ENCODE measurements at regions not wholly inside any gene's neighbourhood (a gene's known extent, or its start where the extent isn't known, plus 50 kb on each side); places are given as distances from the start of the nearest gene placed in this dataset.

DNA sequence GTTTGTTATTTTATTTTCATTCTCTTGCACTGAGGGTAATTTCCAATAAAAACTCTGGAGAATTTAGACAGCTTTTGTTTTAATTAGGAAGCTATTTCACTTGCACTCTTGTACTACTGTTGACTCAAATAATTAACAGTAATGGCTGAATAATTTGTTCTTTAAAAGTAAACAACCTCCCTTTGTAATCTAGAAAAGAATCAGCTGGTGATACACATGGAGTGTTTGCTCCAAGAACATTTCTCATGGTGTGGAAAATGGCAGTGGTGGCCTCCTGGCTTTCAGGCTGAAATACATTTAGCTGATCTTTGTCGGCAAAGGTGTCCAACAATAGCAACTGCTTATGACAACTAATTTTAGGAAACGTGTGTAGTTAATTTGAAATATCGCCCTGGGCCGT lies 129.4 kb downstream of the C9orf152 start:
- ATAC-seq: no peak
- Histone ChIP-seq H3K4me1 (ENCODE audit: low read depth) (no peaks in the 10 kb centered on the region), H3K9me3 (no peaks in the 10 kb centered on the region), H3K36me3 (ENCODE audit: low read depth) (no peaks in the 10 kb centered on the region), H3K4me3 (no peak overlapping the region)
- no peak for DNase-seq
- intact Hi-C loops (cut with DNase I, micrococcal nuclease): no loop called here
- TF ChIP-seq, protein P1, sequence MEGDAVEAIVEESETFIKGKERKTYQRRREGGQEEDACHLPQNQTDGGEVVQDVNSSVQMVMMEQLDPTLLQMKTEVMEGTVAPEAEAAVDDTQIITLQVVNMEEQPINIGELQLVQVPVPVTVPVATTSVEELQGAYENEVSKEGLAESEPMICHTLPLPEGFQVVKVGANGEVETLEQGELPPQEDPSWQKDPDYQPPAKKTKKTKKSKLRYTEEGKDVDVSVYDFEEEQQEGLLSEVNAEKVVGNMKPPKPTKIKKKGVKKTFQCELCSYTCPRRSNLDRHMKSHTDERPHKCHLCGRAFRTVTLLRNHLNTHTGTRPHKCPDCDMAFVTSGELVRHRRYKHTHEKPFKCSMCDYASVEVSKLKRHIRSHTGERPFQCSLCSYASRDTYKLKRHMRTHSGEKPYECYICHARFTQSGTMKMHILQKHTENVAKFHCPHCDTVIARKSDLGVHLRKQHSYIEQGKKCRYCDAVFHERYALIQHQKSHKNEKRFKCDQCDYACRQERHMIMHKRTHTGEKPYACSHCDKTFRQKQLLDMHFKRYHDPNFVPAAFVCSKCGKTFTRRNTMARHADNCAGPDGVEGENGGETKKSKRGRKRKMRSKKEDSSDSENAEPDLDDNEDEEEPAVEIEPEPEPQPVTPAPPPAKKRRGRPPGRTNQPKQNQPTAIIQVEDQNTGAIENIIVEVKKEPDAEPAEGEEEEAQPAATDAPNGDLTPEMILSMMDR (IDR thresholded peaks at IDR 0.05): no peak

GRCh38 chr9:110081395-110081794 lies 126.6 kb downstream of the C9orf152 start:
- Histone ChIP-seq H3K4me1 (ENCODE audit: low read depth) (no peaks in the 10 kb centered on the region), H3K9me3 (no peaks in the 10 kb centered on the region), H3K36me3 (ENCODE audit: low read depth) (no peaks in the 10 kb centered on the region), H3K4me3 (no peak overlapping the region)
- intact Hi-C loops (cut with DNase I, micrococcal nuclease): no loop called here
- DNase-seq: no peak
- ATAC-seq: peak; percentile 21
- TF ChIP-seq, protein P1 (IDR thresholded peaks at IDR 0.05): no peak

GRCh38 chr9:110083866-110084265 lies 124.1 kb downstream of the C9orf152 start:
- H3K4me1 ChIP-seq (ENCODE audit: low read depth): no peaks in the 10 kb centered on the region
- DNase-seq (no peak), ATAC-seq (no peak)
- no peaks in the 10 kb centered on the region for H3K36me3 ChIP-seq (ENCODE audit: low read depth)
- TF ChIP-seq, protein P1 (IDR thresholded peaks at IDR 0.05): no peak
- no peaks in the 10 kb centered on the region for H3K9me3 ChIP-seq
- no peak overlapping the region for H3K4me3 ChIP-seq
- intact Hi-C loops (cut with DNase I, micrococcal nuclease): no loop called here

- ATAC-seq (no peak), DNase-seq (no peak)
- intact Hi-C loops (cut with DNase I, micrococcal nuclease): no loop called here
- H3K4me3 ChIP-seq: no peak overlapping the region
- no peaks in the 10 kb centered on the region for H3K9me3 ChIP-seq
- H3K36me3 ChIP-seq (ENCODE audit: low read depth): no peaks in the 10 kb centered on the region
- TF ChIP-seq, protein P1 (IDR thresholded peaks at IDR 0.05): no peak
- peaks cover 7% of the 10 kb centered on the region for H3K4me1 ChIP-seq (ENCODE audit: low read depth)
Measured at GRCh38 chr9:110086537-110086936, 121.4 kb downstream of the C9orf152 start.

DNA sequence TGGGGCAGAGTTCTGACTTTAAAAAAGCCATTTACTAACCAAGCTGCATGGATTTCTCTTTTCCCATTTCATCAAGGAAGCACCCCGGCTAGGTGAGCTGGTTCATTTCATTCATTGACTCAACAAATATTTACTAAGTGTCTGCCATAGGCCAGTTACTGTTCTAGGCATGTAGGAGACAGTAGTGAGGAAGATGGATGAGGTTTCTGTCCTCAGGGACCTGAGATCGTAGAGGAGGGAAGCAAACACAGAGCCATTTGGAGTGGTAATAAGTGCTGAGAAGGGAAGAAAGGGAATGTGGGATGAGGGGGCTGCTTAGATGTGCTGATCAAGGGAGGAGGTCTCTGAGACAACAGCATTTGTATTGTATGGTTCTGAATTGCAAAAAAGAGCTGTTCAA lies 120.4 kb downstream of the C9orf152 start:
- DNase-seq (no peak), ATAC-seq (no peak)
- intact Hi-C loops (cut with DNase I, micrococcal nuclease): no loop called here
- no peak overlapping the region for H3K4me3 ChIP-seq
- no peaks in the 10 kb centered on the region for H3K9me3 ChIP-seq
- peaks cover 7% of the 10 kb centered on the region for H3K4me1 ChIP-seq (ENCODE audit: low read depth)
- H3K36me3 ChIP-seq (ENCODE audit: low read depth): no peaks in the 10 kb centered on the region
- TF ChIP-seq, protein P1 (IDR thresholded peaks at IDR 0.05): no peak

- no peak overlapping the region for H3K4me3 ChIP-seq
- no peaks in the 10 kb centered on the region for H3K9me3 ChIP-seq
- no peaks in the 10 kb centered on the region for H3K36me3 ChIP-seq (ENCODE audit: low read depth)
- ATAC-seq: no peak
- no peak for DNase-seq
- intact Hi-C loops (cut with DNase I, micrococcal nuclease): no loop called here
- peaks cover 7% of the 10 kb centered on the region for H3K4me1 ChIP-seq (ENCODE audit: low read depth)
- TF ChIP-seq, protein P1 (IDR thresholded peaks at IDR 0.05): no peak
Measured at GRCh38 chr9:110088099-110088498, 119.9 kb downstream of the C9orf152 start.

All from mucosa of descending colon (tissue), 3 donors.